Adrenal gland (tissue), 9 donors: ENCODE measurements at regions not wholly inside any gene's neighbourhood (a gene's known extent, or its start where the extent isn't known, plus 50 kb on each side); places are given as distances from the start of the nearest gene placed in this dataset.

Experiments used
- DNase-seq, 7 donors: peaks; one replicate each; pipeline ENCODE4 v3.0.0-alpha.2; 2019 to 2020
- H3K27ac ChIP-seq, 5 donors: fragments of 200-600 bp; sonication (generic) in 4 of 5; 1 replicate in 3 of 5; 2 replicates in 2 of 5; pipeline versions ENCODE4 v1.5.1 to v1.8.0; 2016 to 2020; ENCODE audit warnings: mild to moderate bottlenecking in 1 of 5
- H3K27me3 ChIP-seq: fragments of 200-600 bp; 2 replicates; pipeline ENCODE4 v1.8.0; 2021
- H3K36me3 ChIP-seq, 2 donors: fragments of 200-600 bp; replicated peaks in 1 of 2; 1 replicate in 1 of 2; 2 replicates in 1 of 2; pipeline versions ENCODE4 v1.5.1 to v1.8.0; 2018 to 2022
- H3K4me1 ChIP-seq, 2 donors: fragments of 200-600 bp; replicated peaks in 1 of 2; 1 replicate in 1 of 2; 2 replicates in 1 of 2; pipeline versions ENCODE4 v1.5.1 to v1.8.0; 2018 to 2021
- H3K4me3 ChIP-seq, 4 donors: fragments of 200-600 bp; sonication (generic) in 3 of 4; one replicate each; pipeline ENCODE4 v1.5.1; 2016 to 2018
- H3K9me3 ChIP-seq, 3 donors: fragments of 200-600 bp; sonication (generic) in 1 of 3; replicated peaks in 1 of 3; 1 replicate in 2 of 3; 2 replicates in 1 of 3; pipeline versions ENCODE4 v1.5.1 to v1.8.0; 2016 to 2021
- POLR2A ChIP-seq, 2 donors: fragments of 450-650 bp; IDR thresholded peaks; one replicate each; pipeline ENCODE4 v1.6.1; 2017; ENCODE audit warnings: antibody characterized with exemption in 2 of 2, mild to moderate bottlenecking in 2 of 2, moderate library complexity in 1 of 2
- WGBS, 4 donors: extraction: QIAGEN DNeasy Blood & Tissue Kit in 2 of 4; methylation state at CpG; one replicate each; pipeline versions ENCODE4 v1.1.5 to v1.1.7; 2013 to 2017; 5-methylcytosine and 5-hydroxymethylcytosine counted together
- intact Hi-C, 2 donors: fragments of 100-400 bp; cut with DNase I; formaldehyde crosslinking; loops; one replicate each; pipeline versions ENCODE4 v1.14.1 to v1.15.0; 2022 to 2023
- TF ChIP-seq, protein P1 (sequence below), 6 experiments: fragments of 450-650 bp in 4 of 6; fragments of 200-600 bp in 2 of 6; sonication (generic) in 1 of 6; IDR thresholded peaks; 1 replicate in 5 of 6; 2 replicates in 1 of 6; pipeline versions ENCODE4 v1.5.1 to v1.8.0; 2016 to 2021; ENCODE audit warnings: antibody characterized with exemption in 6 of 6, mild to moderate bottlenecking in 2 of 6, moderate library complexity in 1 of 6
- donor health status: healthy with polysubstance abuse.
- donor health status: Bipolar disorder and iron deficiency.
- donor health status: DM: yes; HTN: yes; CAD: no.
- donor health status: DM: no; HTN: no; CAD: no.
- donor health status: DM: no; HTN: no; CAD: no.

DNA sequence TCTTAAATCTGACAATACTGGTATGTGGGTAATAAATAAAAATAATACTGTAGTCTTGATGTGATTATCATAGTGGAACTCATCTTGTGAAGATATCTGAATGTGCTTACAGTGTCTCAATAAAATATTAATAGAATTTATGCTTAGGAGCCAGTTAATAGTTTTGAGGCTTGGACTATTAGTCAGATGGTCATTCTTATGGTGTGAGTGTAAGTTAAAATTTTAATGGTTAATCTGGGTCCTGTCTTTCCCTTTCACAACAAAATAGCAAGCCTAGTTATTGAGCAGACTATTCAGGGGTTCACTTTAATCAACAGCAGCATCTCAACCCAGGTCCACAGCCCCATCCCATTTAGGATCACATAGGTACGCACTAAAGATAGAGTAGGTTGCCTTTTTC lies 138.9 kb downstream of the HAUS1 start:
- Histone ChIP-seq H3K4me3 (no peak overlapping the region), H3K36me3 (no peaks in the 10 kb centered on the region), H3K9me3 (no peaks in the 10 kb centered on the region), H3K4me1 (peaks cover 0 to 15% of the 10 kb centered on the region in 2 donors), H3K27ac (no peak overlapping the region), H3K27me3 (no peaks in the 10 kb centered on the region)
- WGBS, 4 donors, result 0 to 56% (median 51%) methylated on average over 1 of the region's 1 CpG
- no peak for DNase-seq
- TF ChIP-seq, protein P1, sequence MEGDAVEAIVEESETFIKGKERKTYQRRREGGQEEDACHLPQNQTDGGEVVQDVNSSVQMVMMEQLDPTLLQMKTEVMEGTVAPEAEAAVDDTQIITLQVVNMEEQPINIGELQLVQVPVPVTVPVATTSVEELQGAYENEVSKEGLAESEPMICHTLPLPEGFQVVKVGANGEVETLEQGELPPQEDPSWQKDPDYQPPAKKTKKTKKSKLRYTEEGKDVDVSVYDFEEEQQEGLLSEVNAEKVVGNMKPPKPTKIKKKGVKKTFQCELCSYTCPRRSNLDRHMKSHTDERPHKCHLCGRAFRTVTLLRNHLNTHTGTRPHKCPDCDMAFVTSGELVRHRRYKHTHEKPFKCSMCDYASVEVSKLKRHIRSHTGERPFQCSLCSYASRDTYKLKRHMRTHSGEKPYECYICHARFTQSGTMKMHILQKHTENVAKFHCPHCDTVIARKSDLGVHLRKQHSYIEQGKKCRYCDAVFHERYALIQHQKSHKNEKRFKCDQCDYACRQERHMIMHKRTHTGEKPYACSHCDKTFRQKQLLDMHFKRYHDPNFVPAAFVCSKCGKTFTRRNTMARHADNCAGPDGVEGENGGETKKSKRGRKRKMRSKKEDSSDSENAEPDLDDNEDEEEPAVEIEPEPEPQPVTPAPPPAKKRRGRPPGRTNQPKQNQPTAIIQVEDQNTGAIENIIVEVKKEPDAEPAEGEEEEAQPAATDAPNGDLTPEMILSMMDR (IDR thresholded peaks at IDR 0.05), result no peak
- no peak for TF ChIP-seq POLR2A (IDR thresholded peaks at IDR 0.05)
- intact Hi-C loops, result no loop called here

DNA sequence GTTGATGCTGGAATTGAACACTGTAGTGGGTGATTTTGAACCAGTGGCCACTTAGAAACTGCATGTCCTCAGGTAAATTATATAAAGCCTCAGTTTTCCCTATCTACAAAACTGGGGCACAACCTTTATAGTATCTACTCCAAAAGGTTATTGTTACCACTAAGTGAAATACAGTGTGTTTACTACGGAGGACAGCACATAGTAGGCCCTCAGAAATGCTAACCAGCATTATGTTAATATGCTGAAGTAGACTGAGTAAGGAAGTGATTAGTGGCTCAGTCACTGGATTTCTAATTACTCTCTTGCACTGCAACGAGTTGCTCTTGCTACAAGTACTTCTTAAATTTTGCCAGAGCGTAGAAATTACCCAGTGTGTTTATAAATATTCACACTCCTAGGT lies 139.5 kb downstream of the HAUS1 start:
- Histone ChIP-seq H3K4me1 (peaks cover 0 to 15% of the 10 kb centered on the region in 2 donors), H3K9me3 (no peaks in the 10 kb centered on the region), H3K4me3 (no peak overlapping the region), H3K27ac (no peak overlapping the region), H3K36me3 (no peaks in the 10 kb centered on the region), H3K27me3 (no peaks in the 10 kb centered on the region)
- no peak for TF ChIP-seq POLR2A (IDR thresholded peaks at IDR 0.05)
- TF ChIP-seq, protein P1 (IDR thresholded peaks at IDR 0.05), result no peak
- intact Hi-C loops, result no loop called here
- WGBS, 4 donors, result 87 to 93% (median 91%) methylated on average over 3 of the region's 3 CpGs
- no peak for DNase-seq

DNA sequence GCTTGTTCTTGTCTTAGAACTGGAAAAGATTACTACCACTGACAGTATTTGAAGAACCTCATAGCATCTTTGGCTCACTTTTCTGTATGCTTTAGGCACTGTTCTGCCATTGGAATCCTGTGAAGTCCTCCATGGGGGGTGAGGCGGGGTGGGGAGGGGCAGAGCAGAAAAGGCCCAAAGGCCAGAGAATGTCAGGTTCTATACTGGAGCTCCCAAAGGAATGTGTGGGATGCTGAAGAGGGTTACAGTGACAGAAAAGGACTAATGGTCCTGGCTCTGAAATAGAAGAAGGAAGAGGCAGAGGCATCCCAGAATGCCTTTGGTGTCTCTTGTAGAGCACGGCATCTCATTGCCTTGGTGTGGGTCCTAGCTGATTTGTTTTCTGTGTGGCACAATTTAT lies 141.9 kb downstream of the HAUS1 start:
- Histone ChIP-seq H3K4me3 (no peak overlapping the region), H3K9me3 (no peaks in the 10 kb centered on the region), H3K27me3 (no peaks in the 10 kb centered on the region), H3K36me3 (no peaks in the 10 kb centered on the region), H3K4me1 (peaks cover 3 to 18% of the 10 kb centered on the region in 2 donors), H3K27ac (no peak overlapping the region)
- intact Hi-C loops, result no loop called here
- TF ChIP-seq, protein P1 (IDR thresholded peaks at IDR 0.05), result no peak
- TF ChIP-seq POLR2A (IDR thresholded peaks at IDR 0.05), result no peak
- WGBS, 4 donors, result 93 to 96% (median 96%) methylated on average over 2 of the region's 2 CpGs
- no peak for DNase-seq

DNA sequence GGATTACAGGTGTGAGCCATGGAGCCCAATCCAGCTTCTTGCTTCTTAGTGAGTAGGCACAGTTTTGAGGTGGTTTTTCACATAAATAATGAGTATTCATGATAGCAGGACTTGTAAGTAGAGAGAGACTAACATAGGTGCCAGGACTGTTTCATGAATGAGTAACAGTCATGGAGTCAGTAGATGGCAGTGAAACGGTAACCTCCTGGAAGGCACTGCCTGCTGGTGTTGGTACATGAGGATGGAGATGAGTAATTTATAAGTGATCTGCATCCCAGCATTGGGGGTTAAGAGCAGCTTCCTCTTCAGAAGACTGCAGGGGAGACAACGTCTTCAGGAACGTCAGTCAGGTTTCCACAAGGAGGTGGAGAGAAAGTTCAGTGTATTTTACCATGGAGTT lies 143.8 kb downstream of the HAUS1 start:
- TF ChIP-seq POLR2A (IDR thresholded peaks at IDR 0.05), result no peak
- TF ChIP-seq, protein P1 (IDR thresholded peaks at IDR 0.05), result no peak
- 91 to 95% (median 92%) methylated on average over 3 of the region's 3 CpGs for WGBS, 4 donors

More for the DNA sequence above, 143.8 kb downstream of the HAUS1 start:
- Histone ChIP-seq H3K27ac (no peak overlapping the region), H3K9me3 (no peaks in the 10 kb centered on the region), H3K27me3 (no peaks in the 10 kb centered on the region), H3K4me3 (no peak overlapping the region), H3K36me3 (no peaks in the 10 kb centered on the region), H3K4me1 (peaks cover 3 to 13% of the 10 kb centered on the region in 2 donors)
- DNase-seq, result no peak
- intact Hi-C loops, result no loop called here
